Right renal cortex interstitium (tissue), 3 donors: ENCODE measurements at regions not wholly inside any gene's neighbourhood (a gene's known extent, or its start where the extent isn't known, plus 50 kb on each side); places are given as distances from the start of the nearest gene placed in this dataset.
"Not testable (repeated sequence)": the region's sequence is repeated elsewhere in the genome, so short reads cannot be mapped to it uniquely, and the experiment has no call there.

Source experiments
- DNase-seq, 3 donors: peaks; one replicate each; pipeline ENCODE4 v3.0.0-alpha.2; 2013; ENCODE audit warnings: low read depth in 3 of 3, low spot score in 2 of 3

- DNase-seq = no peak
Observed at GRCh38 chr16:88328313-88328980, 54.3 kb upstream of the ZNF469 start.

- DNase-seq = no peak
Observed at GRCh38 chr16:88329726-88330700, 52.7 kb upstream of the ZNF469 start.

GRCh38 chr16:88330971-88331890 is 51.5 kb upstream of the ZNF469 start:
- DNase-seq = no peak

GRCh38 chr16:88331989-88332920 is 50.5 kb upstream of the ZNF469 start:
- DNase-seq = no peak

- not testable (repeated sequence) for DNase-seq
Observed at GRCh38 chr16:88332921-88333825, 49.6 kb upstream of the ZNF469 start.
